ENCODE measurements at regions not wholly inside any gene's neighbourhood (a gene's known extent, or its start where the extent isn't known, plus 50 kb on each side); places are given as distances from the start of the nearest gene placed in this dataset.

GRCh38 chr2:30331869-30332268 lies 100.5 kb downstream of the LBH start:
- TF ChIP-seq RAD21 (IDR thresholded peaks at IDR 0.05; ENCODE audit: low read depth) (no peak), EP300 (IDR thresholded peaks at IDR 0.05; ENCODE audit: borderline replicate concordance) (no peak), ZBTB7A (IDR thresholded peaks at IDR 0.05; ENCODE audit: low read depth) (no peak), TEAD4 (IDR thresholded peaks at IDR 0.05) (no peak), NFIC (IDR thresholded peaks at IDR 0.05) (no peak), YY1 (IDR thresholded peaks at IDR 0.05; ENCODE audit: low read depth) (no peak), MAX (IDR thresholded peaks at IDR 0.05) (no peak), CEBPB (IDR thresholded peaks at IDR 0.05) (no peak), TCF12 (IDR thresholded peaks at IDR 0.05; ENCODE audit: low read depth) (no peak), REST (IDR thresholded peaks at IDR 0.05; ENCODE audit: low read depth) (no peak), CREB1 (IDR thresholded peaks at IDR 0.05; ENCODE audit: low read depth) (no peak)
